ENCODE measurements at regions not wholly inside any gene's neighbourhood (a gene's known extent, or its start where the extent isn't known, plus 50 kb on each side); places are given as distances from the start of the nearest gene placed in this dataset.

DNA sequence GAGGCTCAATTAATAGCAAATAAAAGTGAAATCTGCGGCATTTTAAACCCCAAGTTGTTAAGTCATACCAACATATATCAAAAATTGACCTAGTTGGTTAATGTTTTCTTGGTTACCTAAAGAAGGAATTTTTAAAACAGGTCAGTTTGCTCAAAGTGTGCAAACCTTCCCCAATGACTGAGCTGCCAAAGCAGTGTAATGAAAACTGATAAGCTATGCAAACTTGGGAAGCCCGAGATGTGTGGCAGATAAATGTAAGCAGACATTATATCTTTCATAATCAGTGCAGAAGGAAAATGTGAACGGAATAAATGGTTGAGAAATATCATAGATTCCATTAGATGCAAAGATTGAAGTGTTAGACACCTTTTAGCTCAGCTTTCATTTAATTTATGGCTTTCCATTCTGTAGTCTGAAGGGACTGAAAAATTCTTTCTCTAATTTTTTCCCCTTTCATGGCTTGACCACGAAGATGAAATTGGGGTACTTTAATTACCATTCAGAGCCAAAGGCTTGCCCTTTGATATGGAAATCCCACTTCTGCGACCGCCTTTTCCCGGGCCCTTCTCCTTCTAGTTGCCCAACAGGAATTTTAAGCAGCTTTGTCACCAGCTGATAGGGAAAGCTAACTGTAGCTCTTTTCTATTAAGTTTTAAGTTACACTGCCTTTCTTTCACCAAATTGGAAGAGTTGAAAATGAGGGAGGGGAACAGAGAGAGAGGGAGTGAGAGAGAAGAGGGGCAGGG is 306.6 kb upstream of the SOX5 start:
- no peak for DNase-seq

- no peak for DNase-seq
Observed at GRCh38 chr12:24252602-24253001, 303.1 kb upstream of the SOX5 start.

DNA sequence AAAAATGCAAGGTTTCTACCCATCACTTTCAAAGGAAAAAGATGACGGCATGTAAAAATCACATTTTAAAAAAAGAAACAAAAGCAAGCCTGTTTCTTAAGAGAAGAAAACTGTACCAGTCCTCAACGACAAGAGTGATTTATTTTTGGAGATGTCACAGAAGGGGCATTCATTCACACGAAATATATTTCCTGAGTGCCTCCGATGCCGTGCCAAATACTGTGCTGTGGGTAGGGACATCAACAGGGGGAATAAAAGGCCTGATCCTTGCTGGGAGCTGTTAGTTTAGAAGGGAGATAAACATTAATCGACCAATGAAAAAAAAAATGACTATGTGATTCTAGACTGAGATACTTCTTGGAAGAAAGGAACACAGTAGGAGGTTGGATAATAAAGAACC is 297.5 kb upstream of the SOX5 start:
- DNase-seq = no peak

GRCh38 chr12:24246376-24246775 is 296.9 kb upstream of the SOX5 start:
- no peak for DNase-seq

DNA sequence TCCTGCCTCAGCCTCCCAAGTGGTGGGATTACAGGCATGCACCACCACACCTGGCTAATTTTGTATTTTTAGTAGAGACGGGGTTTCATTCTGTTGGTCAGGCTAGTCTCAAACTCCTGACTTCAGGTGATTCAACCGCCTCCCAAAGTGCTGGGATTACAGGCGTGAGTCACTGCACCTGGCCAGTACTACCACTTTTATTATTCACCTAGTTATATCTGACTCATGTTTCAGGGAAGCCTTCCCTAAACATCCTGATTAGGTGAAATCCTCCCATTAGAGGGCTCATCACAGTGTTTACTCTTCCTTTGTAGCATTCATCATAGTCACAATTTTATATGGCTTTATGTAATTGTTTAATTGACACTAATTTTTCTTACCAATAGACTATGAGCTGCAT is 295.3 kb upstream of the SOX5 start:
- no peak for DNase-seq

DNA sequence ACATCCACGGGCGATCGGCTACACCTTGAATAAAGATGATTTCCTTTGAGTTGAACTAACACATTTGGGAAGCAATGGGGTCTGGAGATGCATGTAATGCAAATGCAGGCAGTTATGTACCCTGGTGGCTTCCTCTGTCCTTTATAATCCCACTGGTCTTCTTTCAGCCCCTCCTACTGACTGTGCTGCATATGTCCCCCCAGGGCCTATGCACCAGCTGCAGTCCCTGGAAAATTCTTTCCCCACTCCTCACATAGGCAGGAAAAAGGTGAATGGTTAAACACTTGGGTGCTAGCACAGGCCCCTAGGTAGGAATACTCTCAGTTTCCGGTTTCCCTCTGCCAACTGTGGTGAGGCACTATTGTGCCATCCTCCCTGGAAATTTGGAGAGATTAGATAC is 294.8 kb upstream of the SOX5 start:
- DNase-seq = no peak

GRCh38 chr12:24240707-24241106 is 291.2 kb upstream of the SOX5 start:
- DNase-seq = no peak

GRCh38 chr12:24233519-24234246 is 284.2 kb upstream of the SOX5 start:
- no peak for DNase-seq

- DNase-seq = no peak
Observed at GRCh38 chr12:24232531-24232930, 283.1 kb upstream of the SOX5 start.

- no peak for DNase-seq
Observed at GRCh38 chr12:24231298-24231697, 281.8 kb upstream of the SOX5 start.

GRCh38 chr12:24230061-24230701 is 280.7 kb upstream of the SOX5 start:
- no peak for DNase-seq

DNA sequence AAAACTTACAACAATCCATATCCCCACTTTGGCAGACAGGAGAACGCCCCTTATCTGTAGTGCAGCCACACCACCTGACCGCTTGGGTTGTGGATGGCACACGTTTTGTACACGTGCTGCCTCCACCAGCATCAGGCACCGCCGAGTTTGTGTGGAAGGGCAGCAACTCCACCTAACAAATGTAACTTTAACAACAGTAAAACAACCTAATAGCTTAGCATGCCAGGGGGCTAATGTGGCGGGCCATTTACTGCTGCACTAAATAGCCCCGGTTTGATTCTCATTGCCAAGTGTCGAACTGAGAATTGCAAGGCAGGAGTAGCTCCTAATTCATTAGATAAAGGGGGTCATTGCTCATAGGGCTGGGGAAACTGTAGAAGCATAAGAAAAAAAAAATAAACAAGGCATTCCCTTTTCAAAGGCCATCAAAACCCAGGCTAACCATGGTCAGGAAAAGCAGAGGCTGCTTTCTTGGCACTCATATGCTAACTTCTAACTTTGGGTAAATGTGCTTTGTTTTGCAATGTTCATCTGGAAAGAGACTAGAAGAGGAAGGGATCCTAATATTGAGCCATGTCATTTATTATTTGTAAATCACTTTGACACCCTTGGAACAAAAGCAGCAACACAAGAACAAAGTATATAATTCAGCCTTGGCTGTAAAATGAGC is 279.7 kb upstream of the SOX5 start:
- DNase-seq = no peak

DNA sequence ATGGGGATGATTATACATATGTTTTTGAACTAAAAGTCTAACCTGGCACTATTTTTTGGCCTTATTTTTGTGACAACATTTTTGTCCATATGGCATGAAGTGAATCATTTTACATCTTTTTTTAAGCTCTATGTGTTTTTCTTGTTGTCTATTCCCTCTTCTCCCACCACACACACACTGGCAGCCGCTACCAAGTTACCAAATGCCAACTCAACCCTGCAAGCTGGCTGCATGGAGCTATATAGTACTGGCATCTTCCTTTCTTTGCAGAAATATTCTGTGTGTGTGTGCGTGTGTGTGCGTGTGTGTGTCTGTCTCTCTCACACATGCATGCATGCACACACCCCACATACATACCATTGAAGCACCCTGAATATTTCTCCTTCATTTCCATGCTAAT is 278.9 kb upstream of the SOX5 start:
- DNase-seq = no peak

GRCh38 chr12:24227551-24227950 is 278.1 kb upstream of the SOX5 start:
- DNase-seq = no peak

- DNase-seq = peak; percentile 2 to 4
Observed at GRCh38 chr12:24226745-24227350, 277.4 kb upstream of the SOX5 start.

DNA sequence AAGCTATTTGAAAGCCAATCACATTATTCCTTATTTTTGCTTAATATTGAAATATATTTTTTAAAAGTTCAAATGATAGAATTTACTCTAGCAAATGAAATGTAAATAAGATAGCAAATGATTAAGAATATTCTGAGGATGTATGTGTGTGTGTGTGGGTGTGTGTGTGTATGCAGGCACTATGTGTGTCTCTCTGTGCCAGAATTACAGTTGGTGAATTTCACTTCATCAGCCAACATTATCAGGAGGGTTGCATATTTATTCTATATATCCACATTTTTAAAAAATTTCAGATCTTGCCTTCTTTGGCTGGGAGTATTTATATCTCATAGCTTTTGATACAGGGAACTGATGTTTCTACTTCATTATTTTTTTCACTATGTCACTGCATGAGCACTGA is 274.9 kb upstream of the SOX5 start:
- no peak for DNase-seq

DNA sequence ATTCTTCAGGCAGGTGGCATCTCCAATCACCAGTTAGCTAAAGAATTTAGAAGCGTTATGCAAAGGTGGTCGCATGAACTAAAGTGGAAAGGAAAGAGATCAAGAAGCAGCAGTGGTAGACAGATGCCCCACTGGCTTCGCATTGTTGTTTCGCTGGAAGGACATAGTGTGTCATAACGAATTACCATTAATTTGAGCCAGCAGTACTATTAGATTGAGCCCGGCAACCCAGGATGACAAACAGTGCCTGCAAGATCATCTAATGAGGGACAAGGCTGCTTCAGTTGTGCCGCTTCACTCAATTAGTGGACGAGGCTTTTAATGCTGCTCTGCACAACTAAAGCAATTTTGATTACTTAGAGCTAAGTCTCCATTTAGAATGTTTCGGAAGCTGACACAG is 274.5 kb upstream of the SOX5 start:
- DNase-seq = no peak

DNA sequence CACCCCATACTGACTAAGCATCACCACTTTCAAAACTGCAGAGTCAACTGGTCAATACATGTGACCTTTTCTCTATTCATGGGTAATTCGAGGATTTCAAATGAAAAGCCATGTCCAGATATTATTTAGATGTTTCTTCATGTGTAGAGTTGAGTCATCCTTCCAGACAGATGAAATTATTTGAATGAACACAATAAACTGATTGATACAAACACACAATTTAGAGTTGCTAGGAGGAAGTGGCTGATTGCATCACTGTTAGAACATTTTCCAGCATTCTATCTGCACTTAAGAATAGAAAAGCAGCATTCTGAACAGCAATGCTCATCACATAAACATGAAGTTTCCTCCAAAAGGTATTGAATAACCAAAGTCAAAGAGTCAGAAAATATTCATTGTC is 273.5 kb upstream of the SOX5 start:
- DNase-seq = peak in 1 of 2 donors; percentile 12

DNA sequence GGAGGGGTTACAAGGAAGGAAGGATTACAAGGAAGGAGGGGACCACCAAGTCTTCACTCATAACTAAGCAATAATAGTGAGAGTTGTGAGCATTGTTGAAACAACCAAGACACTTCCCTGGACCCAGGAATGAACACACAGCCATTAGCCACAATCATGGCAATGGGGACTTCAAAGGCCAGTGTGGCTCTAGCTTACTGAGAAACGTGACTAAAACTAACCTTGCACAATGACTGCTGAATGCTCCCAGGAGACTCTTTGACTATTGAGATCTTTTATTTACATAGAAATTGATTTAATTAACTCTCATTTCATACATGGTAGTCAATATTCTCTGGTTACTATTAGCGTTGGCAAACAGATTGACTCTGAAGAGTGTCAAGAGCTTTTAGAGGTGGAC is 263.0 kb upstream of the SOX5 start:
- no peak for DNase-seq

- DNase-seq = no peak
Observed at GRCh38 chr12:24206621-24207020, 257.2 kb upstream of the SOX5 start.

- DNase-seq = no peak
Observed at GRCh38 chr12:24201258-24201970, 251.9 kb upstream of the SOX5 start.

GRCh38 chr12:24200010-24200409 is 250.5 kb upstream of the SOX5 start:
- no peak for DNase-seq

All from inflammatory macrophage treated with lipopolysaccharide for 1 hour (primary cell).